ENCODE measurements at regions not wholly inside any gene's neighbourhood (a gene's known extent, or its start where the extent isn't known, plus 50 kb on each side); places are given as distances from the start of the nearest gene placed in this dataset.

DNA sequence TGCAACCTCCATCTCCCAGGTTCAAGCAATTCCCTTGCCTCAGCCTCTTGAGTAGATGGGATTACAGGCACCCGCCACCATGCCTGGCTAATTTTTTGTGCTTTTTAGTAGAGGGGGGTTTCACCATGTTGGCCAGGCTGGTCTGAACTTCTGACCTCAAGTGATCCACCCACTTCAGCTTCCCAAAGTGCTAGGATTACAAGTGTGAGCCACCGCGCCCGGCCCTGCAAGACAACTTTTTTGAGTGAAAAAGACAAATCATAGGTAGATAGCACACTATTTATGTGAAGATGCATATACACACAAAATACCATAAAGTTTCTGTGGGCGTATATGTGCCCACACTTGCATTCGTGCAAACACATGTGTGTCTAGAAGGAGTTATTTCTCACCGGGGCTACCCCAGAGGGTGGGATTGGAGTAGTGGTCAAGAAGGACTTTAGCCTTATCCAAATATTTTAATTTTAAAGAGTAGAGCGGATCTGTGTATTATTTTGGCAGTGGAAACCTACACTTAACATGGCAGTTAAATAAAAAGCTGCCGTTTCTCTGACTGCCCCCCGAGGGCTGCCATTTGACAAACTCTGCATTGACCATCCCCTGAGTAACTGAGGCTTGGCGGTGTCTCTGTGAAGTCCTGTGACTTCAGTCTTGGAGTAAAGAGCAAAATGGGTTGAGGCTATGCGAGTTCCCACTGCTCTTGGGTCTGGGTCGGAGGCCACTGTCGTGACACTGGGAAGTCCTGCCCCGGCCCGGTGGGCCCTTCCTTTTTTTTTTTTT is 93.4 kb upstream of the PTCH1 start:
- Histone ChIP-seq H3K27ac (replicated peaks in 1 of 4) (no peak overlapping the region), H3K27me3 (no peaks in the 10 kb centered on the region), H3K9me3 (peaks cover 0 to 8% (median 3%) of the 10 kb centered on the region in 4 donors), H3K4me3 (no peak overlapping the region), H3K4me1 (no peaks in the 10 kb centered on the region), H3K36me3 (no peaks in the 10 kb centered on the region)
- intact Hi-C loops (cut with DNase I), result no loop called here
- WGBS, result 96% methylated on average over 16 of the region's 16 CpGs
- no peak for DNase-seq (ENCODE audit: extremely low spot score)
- TF ChIP-seq POLR2A (IDR thresholded peaks at IDR 0.05; ENCODE audit: low read depth) (no peak), POLR2AphosphoS5 (IDR thresholded peaks at IDR 0.05) (no peak), EP300 (IDR thresholded peaks at IDR 0.05) (no peak)
- TF ChIP-seq, protein P1, sequence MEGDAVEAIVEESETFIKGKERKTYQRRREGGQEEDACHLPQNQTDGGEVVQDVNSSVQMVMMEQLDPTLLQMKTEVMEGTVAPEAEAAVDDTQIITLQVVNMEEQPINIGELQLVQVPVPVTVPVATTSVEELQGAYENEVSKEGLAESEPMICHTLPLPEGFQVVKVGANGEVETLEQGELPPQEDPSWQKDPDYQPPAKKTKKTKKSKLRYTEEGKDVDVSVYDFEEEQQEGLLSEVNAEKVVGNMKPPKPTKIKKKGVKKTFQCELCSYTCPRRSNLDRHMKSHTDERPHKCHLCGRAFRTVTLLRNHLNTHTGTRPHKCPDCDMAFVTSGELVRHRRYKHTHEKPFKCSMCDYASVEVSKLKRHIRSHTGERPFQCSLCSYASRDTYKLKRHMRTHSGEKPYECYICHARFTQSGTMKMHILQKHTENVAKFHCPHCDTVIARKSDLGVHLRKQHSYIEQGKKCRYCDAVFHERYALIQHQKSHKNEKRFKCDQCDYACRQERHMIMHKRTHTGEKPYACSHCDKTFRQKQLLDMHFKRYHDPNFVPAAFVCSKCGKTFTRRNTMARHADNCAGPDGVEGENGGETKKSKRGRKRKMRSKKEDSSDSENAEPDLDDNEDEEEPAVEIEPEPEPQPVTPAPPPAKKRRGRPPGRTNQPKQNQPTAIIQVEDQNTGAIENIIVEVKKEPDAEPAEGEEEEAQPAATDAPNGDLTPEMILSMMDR (IDR thresholded peaks at IDR 0.05), result no peak

DNA sequence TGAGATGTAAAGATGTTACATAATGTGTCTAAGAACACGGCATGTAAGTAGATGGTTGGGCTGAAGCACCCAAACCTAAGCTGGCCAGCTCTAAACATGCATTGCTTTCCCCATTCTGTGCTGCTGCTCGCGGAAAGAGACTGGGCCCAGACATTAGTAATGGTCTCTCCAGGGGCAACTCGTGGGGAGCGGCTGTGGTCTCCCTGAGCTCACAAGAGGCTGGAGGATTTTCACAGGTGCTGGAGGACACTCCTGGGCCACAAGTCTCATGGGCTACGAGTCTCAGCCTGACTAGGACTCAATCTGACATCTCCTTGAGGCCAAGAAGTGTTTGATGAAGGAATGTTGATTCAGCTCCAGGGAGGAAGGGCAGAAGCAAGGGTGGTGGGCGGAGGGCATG is 92.7 kb upstream of the PTCH1 start:
- H3K4me1 ChIP-seq, result no peaks in the 10 kb centered on the region
- H3K9me3 ChIP-seq, result peaks cover 0 to 8% (median 3%) of the 10 kb centered on the region in 4 donors
- DNase-seq (ENCODE audit: extremely low spot score), result no peak
- H3K4me3 ChIP-seq, result no peak overlapping the region
- H3K27me3 ChIP-seq, result no peaks in the 10 kb centered on the region
- no peak for TF ChIP-seq POLR2A (IDR thresholded peaks at IDR 0.05; ENCODE audit: low read depth)
- 90% methylated on average over 5 of the region's 7 CpGs for WGBS
- no peaks in the 10 kb centered on the region for H3K36me3 ChIP-seq
- intact Hi-C loops (cut with DNase I), result no loop called here
- H3K27ac ChIP-seq (replicated peaks in 1 of 4), result no peak overlapping the region

DNA sequence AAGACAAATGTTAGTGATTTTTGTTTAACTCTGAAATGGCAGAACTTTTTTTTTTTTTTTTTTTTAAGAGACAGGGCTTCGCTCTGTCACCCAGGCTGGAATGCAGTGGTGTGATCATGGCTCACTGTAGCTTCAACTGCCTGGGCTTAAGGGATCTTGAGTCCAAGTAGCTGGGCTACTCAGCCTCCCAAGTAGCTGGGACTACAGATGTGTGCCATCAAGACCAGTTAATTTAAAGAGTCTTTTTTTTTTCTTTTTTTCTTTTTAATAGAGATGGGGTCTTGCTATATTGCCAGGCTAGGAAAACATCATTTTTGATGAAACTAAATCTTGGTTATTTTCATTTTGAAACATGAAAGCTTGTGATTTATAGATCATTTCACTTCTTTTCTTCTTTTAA is 91.6 kb upstream of the PTCH1 start:
- Histone ChIP-seq H3K9me3 (no peaks in the 10 kb centered on the region), H3K27me3 (no peaks in the 10 kb centered on the region), H3K4me1 (no peaks in the 10 kb centered on the region), H3K4me3 (no peak overlapping the region), H3K36me3 (no peaks in the 10 kb centered on the region), H3K27ac (replicated peaks in 1 of 4) (no peak overlapping the region)
- WGBS, result 87% methylated on average over 1 of the region's 1 CpG
- intact Hi-C loops (cut with DNase I), result no loop called here
- DNase-seq (ENCODE audit: extremely low spot score), result no peak
- TF ChIP-seq, protein P1 (IDR thresholded peaks at IDR 0.05), result no peak
- TF ChIP-seq EP300 (IDR thresholded peaks at IDR 0.05), result no peak
- no peak for TF ChIP-seq POLR2AphosphoS5 (IDR thresholded peaks at IDR 0.05)
- TF ChIP-seq POLR2A (IDR thresholded peaks at IDR 0.05; ENCODE audit: low read depth), result no peak

DNA sequence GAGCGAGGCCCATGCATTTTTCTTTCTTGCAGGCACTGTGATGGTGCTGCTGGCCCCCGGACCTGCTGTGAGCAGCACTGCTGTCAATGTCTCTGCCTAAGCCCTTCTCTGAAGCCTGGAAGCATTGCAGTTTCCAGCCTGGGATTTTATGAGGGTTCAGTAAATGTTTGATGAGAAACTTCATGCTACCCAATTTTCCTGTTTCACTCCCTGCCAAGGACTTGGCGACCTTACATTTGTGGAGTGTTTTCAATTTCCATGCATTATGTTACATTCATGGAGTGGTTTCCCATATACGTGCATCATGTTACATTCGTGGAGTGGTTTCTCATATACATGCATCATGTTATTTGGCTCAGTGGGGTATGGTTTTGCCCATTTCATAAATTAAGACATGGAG is 90.7 kb upstream of the PTCH1 start:
- Histone ChIP-seq H3K36me3 (no peaks in the 10 kb centered on the region), H3K4me1 (no peaks in the 10 kb centered on the region), H3K4me3 (no peak overlapping the region), H3K27me3 (no peaks in the 10 kb centered on the region), H3K27ac (replicated peaks in 1 of 4) (no peak overlapping the region), H3K9me3 (no peaks in the 10 kb centered on the region)
- TF ChIP-seq POLR2A (IDR thresholded peaks at IDR 0.05; ENCODE audit: low read depth) (no peak), POLR2AphosphoS5 (IDR thresholded peaks at IDR 0.05) (no peak)
- intact Hi-C loops (cut with DNase I), result no loop called here
- 88% methylated on average over 5 of the region's 5 CpGs for WGBS
- no peak for DNase-seq (ENCODE audit: extremely low spot score)

DNA sequence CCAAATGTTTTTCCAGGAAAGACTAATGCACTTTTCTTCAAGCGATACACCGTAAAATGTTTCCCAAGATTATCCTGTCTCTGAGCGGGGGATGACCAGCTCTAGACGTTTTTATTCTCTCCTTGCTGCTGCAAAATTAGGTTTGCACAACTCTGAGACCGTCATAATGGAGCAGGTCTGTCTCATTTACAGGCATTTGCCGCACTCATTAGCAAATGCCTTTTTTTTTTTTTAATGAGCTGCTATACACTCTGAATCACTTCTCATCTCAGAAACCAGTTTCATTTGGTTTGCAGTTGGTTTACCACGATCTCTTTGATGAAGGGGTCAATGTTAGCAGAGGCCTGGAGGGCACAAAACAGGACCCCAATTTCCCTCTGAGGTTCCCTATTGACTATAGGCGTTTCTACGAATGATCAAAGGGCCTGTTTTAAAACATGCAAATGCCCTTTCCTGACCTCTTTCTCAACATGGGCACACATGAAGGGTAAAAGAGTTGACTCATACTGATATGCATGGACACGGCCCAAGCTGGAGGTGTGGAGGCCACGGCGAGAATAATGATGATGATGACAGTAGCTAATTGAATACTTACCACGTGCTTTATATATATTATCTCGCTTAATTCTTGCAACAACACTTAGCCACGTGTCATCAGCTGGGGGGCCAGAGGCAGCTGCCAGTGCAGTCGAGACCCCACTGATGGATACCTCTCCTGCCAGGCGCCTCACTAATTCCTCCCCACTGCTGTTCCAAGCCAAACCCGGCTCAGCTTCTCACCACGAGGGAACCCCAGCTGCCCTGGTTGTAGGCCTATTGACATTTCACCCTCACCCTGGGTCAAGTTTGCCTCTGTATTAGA is 89.9 kb upstream of the PTCH1 start:
- no peak for DNase-seq (ENCODE audit: extremely low spot score)
- H3K27ac ChIP-seq (replicated peaks in 1 of 4), result no peak overlapping the region
- H3K4me1 ChIP-seq, result no peaks in the 10 kb centered on the region
- H3K27me3 ChIP-seq, result no peaks in the 10 kb centered on the region
- H3K36me3 ChIP-seq, result no peaks in the 10 kb centered on the region
- intact Hi-C loops (cut with DNase I), result no loop called here
- 76% methylated on average over 19 of the region's 19 CpGs for WGBS
- no peak overlapping the region for H3K4me3 ChIP-seq
- no peaks in the 10 kb centered on the region for H3K9me3 ChIP-seq
- TF ChIP-seq, protein P1 (IDR thresholded peaks at IDR 0.05), result no peak
- TF ChIP-seq POLR2AphosphoS5 (IDR thresholded peaks at IDR 0.05), result no peak
- no peak for TF ChIP-seq POLR2A (IDR thresholded peaks at IDR 0.05; ENCODE audit: low read depth)
- TF ChIP-seq EP300 (IDR thresholded peaks at IDR 0.05), result no peak
